IMR-90 (cell line): ENCODE measurements at regions not wholly inside any gene's neighbourhood (a gene's known extent, or its start where the extent isn't known, plus 50 kb on each side); places are given as distances from the start of the nearest gene placed in this dataset.

Experiments
- BHLHE40 ChIP-seq: fragments of 150-350 bp; IDR thresholded peaks from 2 replicates; pipeline ENCODE4 v1.6.1; 2016; ENCODE audit warnings: mild to moderate bottlenecking, low read depth, low read length
- CEBPB ChIP-seq: IDR thresholded peaks from 2 replicates; pipeline ENCODE4 v1.6.1; 2012; ENCODE audit warnings: low read depth, low read length, improper control_type of control experiment
- POLR2A ChIP-seq: IDR thresholded peaks from 2 replicates; pipeline ENCODE4 v1.6.1; 2012; ENCODE audit warnings: mild to moderate bottlenecking, low read depth, low read length
- TF ChIP-seq, protein P1 (sequence below): conservative IDR thresholded peaks from 2 replicates; pipeline ENCODE4 v1.5.1; 2012; ENCODE audit warnings: mild to moderate bottlenecking, low read depth, low read length, improper control_type of control experiment

- no peak for TF ChIP-seq POLR2A
- TF ChIP-seq, protein P1, sequence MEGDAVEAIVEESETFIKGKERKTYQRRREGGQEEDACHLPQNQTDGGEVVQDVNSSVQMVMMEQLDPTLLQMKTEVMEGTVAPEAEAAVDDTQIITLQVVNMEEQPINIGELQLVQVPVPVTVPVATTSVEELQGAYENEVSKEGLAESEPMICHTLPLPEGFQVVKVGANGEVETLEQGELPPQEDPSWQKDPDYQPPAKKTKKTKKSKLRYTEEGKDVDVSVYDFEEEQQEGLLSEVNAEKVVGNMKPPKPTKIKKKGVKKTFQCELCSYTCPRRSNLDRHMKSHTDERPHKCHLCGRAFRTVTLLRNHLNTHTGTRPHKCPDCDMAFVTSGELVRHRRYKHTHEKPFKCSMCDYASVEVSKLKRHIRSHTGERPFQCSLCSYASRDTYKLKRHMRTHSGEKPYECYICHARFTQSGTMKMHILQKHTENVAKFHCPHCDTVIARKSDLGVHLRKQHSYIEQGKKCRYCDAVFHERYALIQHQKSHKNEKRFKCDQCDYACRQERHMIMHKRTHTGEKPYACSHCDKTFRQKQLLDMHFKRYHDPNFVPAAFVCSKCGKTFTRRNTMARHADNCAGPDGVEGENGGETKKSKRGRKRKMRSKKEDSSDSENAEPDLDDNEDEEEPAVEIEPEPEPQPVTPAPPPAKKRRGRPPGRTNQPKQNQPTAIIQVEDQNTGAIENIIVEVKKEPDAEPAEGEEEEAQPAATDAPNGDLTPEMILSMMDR: no peak
- TF ChIP-seq CEBPB: 0 out of 2 replicates have a peak, but pooled peaks have one; percentile 22
- no peak for TF ChIP-seq BHLHE40
Measured at GRCh38 chr15:95604634-95605036, 725.9 kb upstream of the NR2F2 start.
